Activated effector memory CD4-positive, alpha-beta T cell treated with anti-CD3 and anti-CD28 coated beads, Interleukin-2, amount 50 U/mL, for 16 hours (primary cell): ENCODE measurements at regions not wholly inside any gene's neighbourhood (a gene's known extent, or its start where the extent isn't known, plus 50 kb on each side); places are given as distances from the start of the nearest gene placed in this dataset.

ENCODE experiments used
- DNase-seq: peaks from one replicate; pipeline ENCODE4 v3.0.0-alpha.2; 2020

DNA sequence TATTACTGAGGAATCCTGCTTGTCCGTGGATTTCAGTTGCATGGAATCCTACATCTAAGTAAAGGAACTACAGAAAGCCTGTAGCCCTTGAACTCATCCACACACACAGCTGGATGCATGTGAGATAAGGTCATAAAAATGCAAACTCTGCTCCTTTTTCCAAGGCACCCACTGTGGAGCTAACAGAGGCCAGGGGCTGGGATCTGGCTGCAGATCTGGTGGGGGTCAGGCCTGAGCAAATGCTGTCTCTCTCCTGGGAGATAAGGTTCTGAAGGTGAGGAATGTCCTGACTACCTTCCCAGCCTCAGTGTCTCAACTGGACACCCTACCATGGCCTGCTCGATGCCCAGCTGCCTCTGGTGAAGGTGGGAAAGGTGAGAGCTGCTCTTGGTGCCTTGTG, 321.5 kb downstream of the LRFN2 start:
- DNase-seq: no peak

- no peak for DNase-seq
These were observed 323.2 kb downstream of the LRFN2 start for GRCh38 chr6:40263970-40264369.

- no peak for DNase-seq
These were observed 324.8 kb downstream of the LRFN2 start for GRCh38 chr6:40262363-40262762.

DNA sequence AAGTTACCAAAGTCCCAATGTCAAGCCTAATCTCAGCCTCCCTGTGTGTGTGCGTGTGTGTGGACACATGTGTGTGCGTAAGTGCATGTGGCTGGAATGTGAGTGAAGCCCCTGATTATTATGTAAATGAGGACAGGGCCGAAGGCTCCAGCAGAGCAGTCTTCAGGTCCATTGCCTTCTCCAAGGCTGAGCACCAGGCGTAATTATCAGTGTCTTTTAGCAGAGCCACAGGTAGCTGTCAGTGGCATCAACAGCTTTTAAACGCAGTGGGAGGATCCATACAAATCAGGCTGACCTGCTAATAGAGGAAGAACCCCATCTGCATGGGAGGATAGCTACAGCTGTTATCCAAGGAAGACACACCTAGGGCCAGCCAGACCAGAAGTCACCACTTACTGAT, 324.3 kb upstream of the MOCS1 start:
- no peak for DNase-seq

DNA sequence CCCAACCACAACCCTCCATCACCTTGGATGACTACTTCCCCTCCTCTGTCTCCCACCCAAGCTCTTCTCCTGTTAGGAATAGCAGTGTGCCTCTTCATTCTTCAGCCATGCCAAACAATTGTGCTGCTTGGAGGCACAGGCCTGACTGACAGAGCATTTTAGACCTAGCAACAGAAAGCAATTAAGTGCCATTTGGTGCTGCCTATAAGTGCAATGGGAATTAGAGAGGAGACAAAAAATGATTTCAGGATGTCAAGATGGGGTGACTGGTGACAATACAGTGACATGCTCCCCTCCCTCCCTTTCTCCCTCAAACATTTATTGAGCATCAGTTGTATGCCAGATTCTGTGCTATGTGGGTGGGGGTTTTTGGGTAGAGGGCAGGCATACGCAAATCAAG, 322.6 kb upstream of the MOCS1 start:
- DNase-seq: no peak

- DNase-seq: no peak
These were observed 322.0 kb upstream of the MOCS1 start for GRCh38 chr6:40256224-40256623.

- no peak for DNase-seq
These were observed 319.2 kb upstream of the MOCS1 start for GRCh38 chr6:40253420-40253819.

DNA sequence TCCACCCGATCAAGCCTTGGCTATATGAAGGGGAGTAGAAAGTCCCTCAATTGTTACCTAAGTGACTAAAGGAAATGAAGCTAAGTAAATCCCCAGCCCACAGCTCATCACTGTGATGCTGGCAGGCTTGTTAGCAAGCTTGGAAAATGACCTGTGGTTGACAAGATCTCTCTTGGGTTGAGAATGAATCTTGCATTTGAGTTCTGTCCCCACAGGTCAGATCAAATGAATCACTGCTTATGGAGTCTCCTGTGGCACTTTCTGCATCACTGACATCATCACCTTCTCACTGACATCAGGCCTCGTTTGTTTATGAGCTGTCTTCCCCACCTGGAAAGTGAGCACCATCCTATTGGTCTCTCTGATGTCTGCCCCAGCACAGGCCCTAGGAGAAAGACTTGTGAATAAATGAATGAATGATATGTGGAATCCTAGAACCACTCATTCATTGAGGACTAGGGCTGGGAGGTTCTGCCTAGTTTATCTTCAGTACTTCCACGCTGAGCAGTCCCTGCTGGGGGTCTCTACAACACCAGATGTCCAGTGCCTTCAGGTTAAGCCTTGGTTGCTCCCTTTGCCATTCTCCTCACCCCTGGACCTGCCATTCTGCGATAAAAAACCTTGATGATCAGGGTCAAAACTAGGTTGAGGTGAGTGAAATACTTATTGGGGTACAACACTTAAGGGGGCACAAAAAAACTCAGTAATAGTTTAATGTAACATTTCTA, 318.4 kb upstream of the MOCS1 start:
- DNase-seq: no peak

DNA sequence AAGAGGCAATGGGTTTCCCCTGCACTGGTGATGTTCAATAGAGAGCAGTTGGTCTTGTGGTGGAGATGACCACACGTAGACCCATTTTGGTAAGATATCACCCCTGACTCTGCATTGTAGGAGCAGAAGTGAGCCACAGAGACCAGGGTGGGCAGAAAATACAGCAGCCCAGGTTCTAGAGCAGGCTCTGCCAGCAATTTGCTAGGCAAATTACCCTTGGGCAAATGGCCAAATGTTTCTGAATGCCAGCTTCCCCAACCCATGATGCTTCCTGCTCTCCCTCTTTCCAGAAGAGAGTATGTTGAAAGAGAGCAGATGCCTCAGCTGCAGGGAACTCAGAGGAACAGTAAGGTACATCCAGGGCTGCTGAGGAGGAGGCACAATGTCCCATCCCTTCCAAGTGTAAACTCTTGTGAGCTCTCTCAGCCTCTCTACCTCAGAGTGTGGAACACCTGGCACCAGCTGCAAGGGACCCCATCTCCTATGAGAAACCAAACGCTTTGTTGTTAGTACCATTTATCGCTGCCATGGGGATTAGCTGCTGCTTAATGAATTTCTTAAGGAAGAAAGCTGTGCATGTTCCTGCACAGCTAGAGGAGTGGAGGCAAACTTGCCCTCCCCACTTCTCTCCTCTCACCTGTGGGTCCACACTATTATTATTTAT, 317.5 kb upstream of the MOCS1 start:
- DNase-seq: no peak

GRCh38 chr6:40249935-40250334, 315.7 kb upstream of the MOCS1 start:
- DNase-seq: no peak

DNA sequence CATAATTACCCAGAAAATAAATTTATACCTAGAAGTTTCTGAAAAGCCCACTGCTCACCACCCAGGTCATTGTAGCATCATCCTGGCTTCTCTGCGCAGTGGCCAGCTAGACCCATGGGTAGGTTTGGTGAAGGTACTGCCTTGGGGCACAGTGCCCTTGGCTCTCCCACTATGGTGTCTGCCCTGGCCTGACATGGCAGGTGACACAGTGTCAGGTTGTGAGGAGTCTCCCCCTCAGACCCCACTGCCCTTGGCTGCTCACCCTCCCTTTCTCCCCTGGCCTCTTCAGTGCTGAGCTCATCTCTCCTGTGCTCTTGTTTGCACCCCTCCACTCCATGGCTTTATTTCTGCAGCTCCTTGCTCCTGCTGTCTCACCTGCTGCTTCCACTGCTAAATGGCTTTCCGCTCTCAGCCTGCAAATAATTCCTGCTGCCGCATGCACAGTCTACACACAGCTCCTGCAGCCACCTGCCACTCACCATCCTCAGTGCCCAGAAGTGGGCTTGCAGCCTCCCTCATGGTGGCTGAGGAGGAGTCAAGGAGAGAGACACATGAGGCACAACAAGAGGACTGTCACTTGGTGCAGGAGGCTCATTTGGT, 313.4 kb upstream of the MOCS1 start:
- DNase-seq: no peak

DNA sequence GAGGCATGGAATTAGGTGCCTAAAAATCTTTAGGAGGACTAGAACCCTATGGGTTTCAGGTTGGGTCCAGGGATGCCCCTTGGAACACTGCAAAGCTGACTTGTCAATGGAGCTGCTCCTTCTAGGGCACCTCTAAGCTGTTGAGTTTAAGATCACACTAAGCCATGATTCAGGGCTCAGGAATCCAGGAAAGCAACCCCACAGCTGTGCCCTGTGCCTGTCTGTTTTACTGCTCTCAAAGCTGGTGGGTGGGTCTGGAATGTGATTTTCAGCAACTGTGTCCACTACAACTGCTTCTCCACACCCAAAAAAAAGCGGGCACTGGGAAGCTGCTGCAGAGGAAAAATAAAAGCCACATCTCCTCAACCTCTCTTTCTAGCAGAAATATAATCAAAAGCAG, 310.4 kb upstream of the MOCS1 start:
- no peak for DNase-seq

GRCh38 chr6:40232698-40233097, 298.4 kb upstream of the MOCS1 start:
- DNase-seq: no peak

DNA sequence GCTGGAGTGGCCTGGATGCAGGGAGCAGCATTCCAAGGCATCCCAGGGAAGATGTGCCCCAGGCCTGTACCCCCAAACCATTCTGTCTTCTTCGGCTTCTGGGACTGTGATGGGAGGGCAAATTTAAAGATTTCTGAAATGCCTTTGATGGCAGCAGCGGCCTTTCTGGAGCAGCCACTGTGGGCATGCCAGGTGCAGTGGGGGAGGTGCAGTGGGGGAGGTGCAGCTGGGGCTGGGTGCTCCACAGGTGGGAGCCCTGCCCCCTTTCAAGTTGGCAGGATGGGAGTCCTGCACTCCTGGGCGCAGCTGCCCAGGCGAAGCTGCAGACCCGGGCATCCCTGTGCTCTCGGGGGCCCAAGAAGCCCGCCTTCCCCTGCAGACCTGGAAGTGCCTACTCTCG, 293.5 kb upstream of the MOCS1 start:
- DNase-seq: no peak

DNA sequence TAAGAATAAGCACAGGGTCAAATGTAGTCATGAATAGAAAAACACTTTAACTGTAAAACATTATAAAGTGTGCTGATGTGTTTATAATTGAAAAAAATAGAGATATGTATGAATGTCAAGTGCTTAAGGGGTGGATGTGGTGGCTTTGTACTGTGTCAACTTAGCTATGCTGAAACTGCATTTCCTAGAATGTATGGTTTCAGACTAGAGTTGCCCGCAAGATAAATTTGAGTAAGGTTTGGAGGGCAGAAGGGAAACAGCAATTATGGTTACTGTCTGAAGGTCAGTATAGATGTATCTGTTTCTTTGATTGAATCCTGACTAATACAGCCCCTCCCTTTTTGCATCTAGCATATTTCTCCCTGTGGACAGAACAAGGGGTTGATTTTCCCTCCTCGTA, 288.1 kb upstream of the MOCS1 start:
- DNase-seq: no peak

DNA sequence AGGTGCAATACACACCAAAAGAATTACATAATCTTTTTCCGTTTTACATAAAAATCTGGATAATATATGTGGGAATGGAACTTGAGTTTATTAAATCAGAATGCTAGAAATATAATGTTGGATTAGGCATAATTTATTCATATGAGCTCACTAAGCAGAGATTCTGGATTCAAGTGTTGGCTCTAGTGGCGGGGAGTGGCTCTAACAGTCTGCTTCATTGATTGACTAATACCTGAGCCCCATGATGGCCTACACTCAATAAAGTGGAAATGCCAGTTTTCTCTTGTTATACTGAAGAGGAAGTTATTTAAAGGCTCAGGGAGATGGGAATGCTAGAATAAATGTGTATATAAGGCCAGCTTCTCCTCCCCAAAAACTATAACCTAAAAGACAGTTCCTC, 285.5 kb upstream of the MOCS1 start:
- no peak for DNase-seq

- no peak for DNase-seq
These were observed 276.4 kb upstream of the MOCS1 start for GRCh38 chr6:40210628-40211056.

DNA sequence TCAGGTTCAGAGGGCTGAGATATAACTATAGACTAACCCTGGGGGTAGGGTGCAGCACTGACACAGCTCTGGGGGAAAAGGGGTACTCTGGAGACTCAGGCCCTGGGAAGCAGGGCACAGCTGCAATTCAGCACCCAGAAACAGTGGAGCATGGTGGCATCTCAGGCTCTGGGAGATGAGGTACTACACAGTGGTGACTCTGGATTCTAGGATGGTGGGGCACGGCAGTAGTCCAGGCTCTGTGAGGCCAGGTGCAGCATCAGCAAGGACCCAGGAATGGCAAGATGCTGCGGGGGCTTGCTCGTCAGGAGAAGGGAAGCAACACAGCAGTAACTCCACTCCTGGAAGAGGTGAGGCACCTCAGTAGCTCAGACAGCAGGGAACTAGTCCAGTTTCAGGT, 271.5 kb upstream of the MOCS1 start:
- DNase-seq: no peak

GRCh38 chr6:40205004-40205403, 270.7 kb upstream of the MOCS1 start:
- no peak for DNase-seq

- no peak for DNase-seq
These were observed 263.1 kb upstream of the MOCS1 start for GRCh38 chr6:40197371-40197770.

- no peak for DNase-seq
These were observed 261.9 kb upstream of the MOCS1 start for GRCh38 chr6:40196135-40196518.

DNA sequence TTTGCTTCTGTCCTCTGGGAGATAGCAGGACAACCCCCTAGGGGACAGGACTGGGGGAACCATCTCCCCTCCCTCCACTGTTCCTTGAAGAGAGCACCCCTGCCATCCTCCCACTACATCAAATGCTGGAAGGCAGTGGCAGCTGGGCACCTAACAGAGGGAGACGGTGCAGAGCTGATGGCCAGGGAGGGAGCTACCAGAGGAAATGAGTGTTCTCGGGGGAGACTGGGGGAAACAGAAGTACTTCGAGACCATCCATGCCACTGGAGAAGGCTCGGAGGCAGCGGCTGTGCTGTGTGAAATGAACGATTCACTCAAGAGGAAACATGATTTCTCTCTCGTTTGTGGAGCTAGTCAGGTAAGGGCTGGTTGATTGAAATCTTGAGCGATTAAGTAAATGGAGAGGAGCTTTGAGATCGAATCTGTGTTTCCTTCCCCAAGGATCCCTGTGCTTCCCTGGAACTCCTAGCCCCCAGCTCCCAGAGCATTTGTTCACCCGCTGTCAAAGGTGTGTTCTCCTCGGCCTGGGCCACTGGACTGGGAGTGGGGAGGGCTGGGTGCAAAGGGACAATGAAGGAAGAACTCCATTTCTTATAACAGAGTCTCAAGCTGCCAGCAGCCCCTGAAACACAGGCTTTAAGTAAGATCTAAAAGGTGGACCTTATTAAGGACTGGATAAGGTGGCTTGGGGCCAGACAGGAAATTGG, 261.3 kb upstream of the MOCS1 start:
- no peak for DNase-seq

DNA sequence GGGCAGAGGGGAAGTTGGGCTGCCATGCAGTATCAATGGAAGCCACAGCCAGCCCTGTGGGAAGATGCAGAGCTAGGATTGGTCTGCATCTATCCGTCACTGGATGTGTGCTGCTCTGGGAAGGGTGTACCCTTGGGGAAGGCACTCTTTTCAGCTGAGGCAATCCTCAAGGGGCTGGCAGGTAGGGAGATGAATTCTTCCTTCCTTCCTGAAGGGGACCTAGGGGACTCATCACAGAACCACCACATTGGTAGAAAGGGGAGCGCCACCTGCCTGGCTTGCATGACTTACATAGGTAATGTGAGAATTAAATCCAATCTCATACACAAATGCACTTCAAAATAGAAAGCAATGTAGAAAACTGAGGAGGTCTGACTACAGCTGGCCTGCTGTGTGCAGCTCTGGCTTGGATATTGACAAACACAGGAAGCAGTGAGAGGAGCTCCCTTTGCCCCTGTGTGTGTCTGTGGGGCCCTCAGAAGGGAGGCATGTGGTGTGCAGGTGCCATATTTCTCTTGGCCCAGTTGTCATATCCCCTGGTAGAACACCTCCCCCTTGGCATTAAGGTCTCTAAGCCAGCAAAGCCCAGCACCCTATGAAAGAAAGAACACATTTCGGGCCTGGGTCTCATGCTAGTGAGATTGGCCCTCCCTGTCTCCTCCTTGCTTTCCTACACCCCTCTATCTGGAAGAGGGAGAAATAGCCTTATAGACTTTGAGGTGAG, 260.3 kb upstream of the MOCS1 start:
- DNase-seq: no peak
